GM20000 (cell line): ENCODE measurements at regions not wholly inside any gene's neighbourhood (a gene's known extent, or its start where the extent isn't known, plus 50 kb on each side); places are given as distances from the start of the nearest gene placed in this dataset.

ENCODE experiments used
- DNase-seq: peaks from one replicate; pipeline ENCODE4 v3.0.0; 2012; ENCODE audit warnings: low spot score
- TF ChIP-seq, protein P1 (sequence below): IDR thresholded peaks from 2 replicates; pipeline ENCODE4 v1.5.1; 2012; ENCODE audit warnings: mild to moderate bottlenecking, control low read depth; ENCODE audit errors: extremely low read depth, missing control alignments

GRCh38 chr3:11089931-11090330 lies 64.4 kb upstream of the HRH1 start:
- DNase-seq: no peak
- TF ChIP-seq, protein P1, sequence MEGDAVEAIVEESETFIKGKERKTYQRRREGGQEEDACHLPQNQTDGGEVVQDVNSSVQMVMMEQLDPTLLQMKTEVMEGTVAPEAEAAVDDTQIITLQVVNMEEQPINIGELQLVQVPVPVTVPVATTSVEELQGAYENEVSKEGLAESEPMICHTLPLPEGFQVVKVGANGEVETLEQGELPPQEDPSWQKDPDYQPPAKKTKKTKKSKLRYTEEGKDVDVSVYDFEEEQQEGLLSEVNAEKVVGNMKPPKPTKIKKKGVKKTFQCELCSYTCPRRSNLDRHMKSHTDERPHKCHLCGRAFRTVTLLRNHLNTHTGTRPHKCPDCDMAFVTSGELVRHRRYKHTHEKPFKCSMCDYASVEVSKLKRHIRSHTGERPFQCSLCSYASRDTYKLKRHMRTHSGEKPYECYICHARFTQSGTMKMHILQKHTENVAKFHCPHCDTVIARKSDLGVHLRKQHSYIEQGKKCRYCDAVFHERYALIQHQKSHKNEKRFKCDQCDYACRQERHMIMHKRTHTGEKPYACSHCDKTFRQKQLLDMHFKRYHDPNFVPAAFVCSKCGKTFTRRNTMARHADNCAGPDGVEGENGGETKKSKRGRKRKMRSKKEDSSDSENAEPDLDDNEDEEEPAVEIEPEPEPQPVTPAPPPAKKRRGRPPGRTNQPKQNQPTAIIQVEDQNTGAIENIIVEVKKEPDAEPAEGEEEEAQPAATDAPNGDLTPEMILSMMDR: no peak

GRCh38 chr3:11090551-11090950 lies 63.7 kb upstream of the HRH1 start:
- no peak for DNase-seq
- TF ChIP-seq, protein P1: no peak

GRCh38 chr3:11091088-11091590 lies 63.2 kb upstream of the HRH1 start:
- TF ChIP-seq, protein P1: no peak
- no peak for DNase-seq

DNA sequence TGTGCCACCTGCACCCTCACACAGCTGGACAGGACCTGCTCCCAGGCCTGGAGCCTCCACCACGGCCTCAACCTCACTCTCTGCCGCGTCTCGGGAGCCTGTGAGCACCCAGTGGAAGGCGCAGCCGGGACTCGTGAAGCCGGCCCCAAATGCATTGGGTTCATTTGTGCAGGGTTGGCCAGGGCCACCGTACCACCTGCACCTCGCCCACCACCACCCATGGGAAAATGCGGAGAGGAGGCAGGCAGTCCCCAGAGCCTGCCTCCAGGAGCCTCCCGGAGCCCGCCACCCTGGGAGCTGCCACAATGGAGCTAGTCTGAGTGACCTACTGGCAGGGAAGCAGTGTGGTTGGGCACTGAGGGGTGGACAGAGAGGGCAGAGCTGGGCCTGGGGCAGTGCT lies 62.5 kb upstream of the HRH1 start:
- no peak for DNase-seq
- TF ChIP-seq, protein P1: no peak

- DNase-seq: no peak
- TF ChIP-seq, protein P1: no peak
Observed at GRCh38 chr3:11093823-11094340, 60.4 kb upstream of the HRH1 start.

- TF ChIP-seq, protein P1: no peak
- no peak for DNase-seq
Observed at GRCh38 chr3:11095932-11096265, 58.4 kb upstream of the HRH1 start.

DNA sequence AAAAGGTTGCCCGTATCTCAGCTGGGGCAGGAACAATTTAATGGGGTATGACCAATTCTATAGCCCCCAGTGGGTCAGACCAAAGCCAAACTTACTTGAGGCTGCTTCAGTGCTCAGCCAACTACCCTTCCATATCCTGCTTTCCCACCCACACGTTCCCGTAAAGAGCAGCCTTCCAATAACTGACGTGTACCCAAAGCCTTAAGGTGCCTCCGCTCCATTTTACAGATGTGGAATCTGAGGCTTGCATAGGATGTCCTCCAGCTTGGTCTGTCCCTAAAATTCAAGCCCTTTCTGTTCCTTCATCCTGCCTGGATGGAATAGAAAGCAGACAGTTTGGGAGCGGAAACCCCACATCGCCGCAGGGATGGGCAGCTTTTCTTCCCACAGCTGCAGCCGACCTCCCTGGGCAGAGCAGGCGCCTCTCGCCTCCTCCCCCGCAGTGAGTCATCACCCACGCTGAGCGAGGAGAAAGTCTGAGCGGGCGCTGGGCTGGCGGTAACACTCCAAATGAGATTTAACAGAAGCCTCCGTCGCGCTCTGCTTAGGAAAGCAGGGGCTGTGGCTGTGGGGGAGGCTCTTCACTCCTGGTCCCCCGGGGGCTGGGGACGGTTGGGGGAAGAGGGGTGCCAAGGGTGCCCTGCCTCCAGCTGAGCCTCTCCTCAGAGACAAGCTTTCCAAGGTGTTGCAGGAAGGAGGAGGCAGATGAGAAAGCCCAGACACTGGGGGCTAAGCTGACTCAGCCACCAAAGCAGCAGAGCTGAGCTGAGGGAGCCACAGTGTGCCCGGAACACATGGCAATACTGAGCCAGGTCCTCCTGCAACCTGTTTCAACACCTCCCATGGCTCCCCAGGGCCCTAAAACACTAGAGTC lies 57.8 kb upstream of the HRH1 start:
- TF ChIP-seq, protein P1: no peak
- peak; percentile 47 for DNase-seq
